Smooth muscle cell (in vitro differentiated cells): ENCODE measurements at regions not wholly inside any gene's neighbourhood (a gene's known extent, or its start where the extent isn't known, plus 50 kb on each side); places are given as distances from the start of the nearest gene placed in this dataset.

Source experiments
- DNase-seq: peaks from one replicate; lab custom pipeline; 2025; ENCODE audit not compliant: unreplicated experiment; lab: John Stamatoyannopoulos, UW
- H2AFZ ChIP-seq: fragments of 200-600 bp; sonication (generic); 2 replicates; pipeline ENCODE4 v1.6.0; 2016; ENCODE audit warnings: antibody characterized with exemption, low read depth, mild to moderate bottlenecking
- H3F3A ChIP-seq: fragments of 200-600 bp; sonication (generic); 2 replicates; pipeline ENCODE4 v1.6.0; 2017; ENCODE audit warnings: antibody characterized with exemption, low read depth
- H3K27ac ChIP-seq: fragments of 200-600 bp; sonication (generic); 2 replicates; pipeline ENCODE4 v1.5.1; 2016; ENCODE audit warnings: low read depth, mild to moderate bottlenecking
- H3K27me3 ChIP-seq: fragments of 200-600 bp; sonication (generic); 2 replicates; pipeline ENCODE4 v1.6.1; 2016; ENCODE audit warnings: low read depth, mild to moderate bottlenecking
- H3K36me3 ChIP-seq: fragments of 200-600 bp; sonication (generic); 2 replicates; pipeline ENCODE4 v1.5.1; 2016; ENCODE audit warnings: low read depth
- H3K4me1 ChIP-seq: fragments of 200-600 bp; sonication (generic); 2 replicates; pipeline ENCODE4 v1.5.1; 2016; ENCODE audit warnings: low read depth
- H3K4me2 ChIP-seq: fragments of 200-600 bp; sonication (generic); 2 replicates; pipeline ENCODE4 v1.6.0; 2016; ENCODE audit warnings: mild to moderate bottlenecking
- H3K4me3 ChIP-seq: fragments of 200-600 bp; sonication (generic); 2 replicates; pipeline ENCODE4 v1.5.1; 2016; ENCODE audit warnings: mild to moderate bottlenecking
- H3K79me2 ChIP-seq: fragments of 200-600 bp; sonication (generic); 2 replicates; pipeline ENCODE4 v1.6.0; 2016; ENCODE audit warnings: low read depth, mild to moderate bottlenecking
- H3K9ac ChIP-seq: fragments of 200-600 bp; sonication (generic); 2 replicates; pipeline ENCODE4 v1.6.0; 2016; ENCODE audit warnings: low read depth
- H3K9me3 ChIP-seq: fragments of 200-600 bp; sonication (generic); replicated peaks from 2 replicates; pipeline ENCODE4 v1.5.1; 2016; ENCODE audit warnings: low read depth
- H4K20me1 ChIP-seq: fragments of 200-600 bp; sonication (generic); 2 replicates; pipeline ENCODE4 v1.6.0; 2016; ENCODE audit warnings: low read depth
- CTCF ChIP-seq: fragments of 200-600 bp; sonication (generic); IDR thresholded peaks from 2 replicates; pipeline ENCODE4 v1.5.1; 2017; ENCODE audit warnings: borderline replicate concordance, mild to moderate bottlenecking, antibody characterized with exemption; ENCODE audit not compliant: insufficient read depth, poor library complexity, severe bottlenecking
- WGBS: methylation state at CpG from one replicate; pipeline ENCODE4 v1.1.7; 2016; ENCODE audit warnings: low lambda C conversion rate; 5-methylcytosine and 5-hydroxymethylcytosine counted together

- H3K79me2 ChIP-seq = no peaks in the 10 kb centered on the region
- H3K4me2 ChIP-seq = no peak overlapping the region
- H3K9me3 ChIP-seq = no peaks in the 10 kb centered on the region
- TF ChIP-seq CTCF = no peak
- H4K20me1 ChIP-seq = no peaks in the 10 kb centered on the region
- no peaks in the 10 kb centered on the region for H3K36me3 ChIP-seq
- no peak overlapping the region for H3K27ac ChIP-seq
- no peak overlapping the region for H3K9ac ChIP-seq
- no peaks in the 10 kb centered on the region for H3K27me3 ChIP-seq
- no peak overlapping the region for H2AFZ ChIP-seq
- no peak for DNase-seq
- H3F3A ChIP-seq = no peaks in the 10 kb centered on the region
- WGBS = 88% methylated on average over 1 of the region's 1 CpG
- H3K4me3 ChIP-seq = no peak overlapping the region
- no peaks in the 10 kb centered on the region for H3K4me1 ChIP-seq
Measured at GRCh38 chr13:55106509-55106908, 2034.2 kb upstream of the PRR20A start.

- Histone ChIP-seq H3K27ac (no peak overlapping the region), H3F3A (no peaks in the 10 kb centered on the region), H3K4me2 (no peak overlapping the region), H3K27me3 (no peaks in the 10 kb centered on the region), H3K4me3 (no peak overlapping the region), H2AFZ (no peak overlapping the region), H3K36me3 (no peaks in the 10 kb centered on the region), H3K79me2 (no peaks in the 10 kb centered on the region), H3K9ac (no peak overlapping the region), H4K20me1 (no peaks in the 10 kb centered on the region), H3K9me3 (no peaks in the 10 kb centered on the region), H3K4me1 (no peaks in the 10 kb centered on the region)
- no peak for DNase-seq
- TF ChIP-seq CTCF = no peak
Measured at GRCh38 chr13:55120631-55121030, 2020.1 kb upstream of the PRR20A start.

GRCh38 chr13:55155046-55155445 is 1985.7 kb upstream of the PRR20A start:
- no peaks in the 10 kb centered on the region for H3F3A ChIP-seq
- H3K27ac ChIP-seq = no peak overlapping the region
- TF ChIP-seq CTCF = no peak
- no peaks in the 10 kb centered on the region for H3K9me3 ChIP-seq
- H3K36me3 ChIP-seq = no peaks in the 10 kb centered on the region
- no peak for DNase-seq
- no peak overlapping the region for H2AFZ ChIP-seq
- 24% methylated on average over 1 of the region's 1 CpG for WGBS
- H4K20me1 ChIP-seq = no peaks in the 10 kb centered on the region
- no peaks in the 10 kb centered on the region for H3K4me1 ChIP-seq
- H3K9ac ChIP-seq = no peak overlapping the region
- H3K27me3 ChIP-seq = no peaks in the 10 kb centered on the region
- H3K4me2 ChIP-seq = no peak overlapping the region
- H3K79me2 ChIP-seq = no peaks in the 10 kb centered on the region
- no peak overlapping the region for H3K4me3 ChIP-seq

GRCh38 chr13:55159765-55160164 is 1981.0 kb upstream of the PRR20A start:
- H3F3A ChIP-seq = no peaks in the 10 kb centered on the region
- H3K4me1 ChIP-seq = no peaks in the 10 kb centered on the region
- H3K27ac ChIP-seq = no peak overlapping the region
- no peaks in the 10 kb centered on the region for H3K9me3 ChIP-seq
- 89% methylated on average over 4 of the region's 4 CpGs for WGBS
- no peak overlapping the region for H3K9ac ChIP-seq
- H3K36me3 ChIP-seq = no peaks in the 10 kb centered on the region
- no peak overlapping the region for H3K4me2 ChIP-seq
- no peak overlapping the region for H2AFZ ChIP-seq
- no peak for TF ChIP-seq CTCF
- no peaks in the 10 kb centered on the region for H3K79me2 ChIP-seq
- no peaks in the 10 kb centered on the region for H4K20me1 ChIP-seq
- no peaks in the 10 kb centered on the region for H3K27me3 ChIP-seq
- no peak for DNase-seq
- no peak overlapping the region for H3K4me3 ChIP-seq
